ENCODE measurements at regions not wholly inside any gene's neighbourhood (a gene's known extent, or its start where the extent isn't known, plus 50 kb on each side); places are given as distances from the start of the nearest gene placed in this dataset.

DNA sequence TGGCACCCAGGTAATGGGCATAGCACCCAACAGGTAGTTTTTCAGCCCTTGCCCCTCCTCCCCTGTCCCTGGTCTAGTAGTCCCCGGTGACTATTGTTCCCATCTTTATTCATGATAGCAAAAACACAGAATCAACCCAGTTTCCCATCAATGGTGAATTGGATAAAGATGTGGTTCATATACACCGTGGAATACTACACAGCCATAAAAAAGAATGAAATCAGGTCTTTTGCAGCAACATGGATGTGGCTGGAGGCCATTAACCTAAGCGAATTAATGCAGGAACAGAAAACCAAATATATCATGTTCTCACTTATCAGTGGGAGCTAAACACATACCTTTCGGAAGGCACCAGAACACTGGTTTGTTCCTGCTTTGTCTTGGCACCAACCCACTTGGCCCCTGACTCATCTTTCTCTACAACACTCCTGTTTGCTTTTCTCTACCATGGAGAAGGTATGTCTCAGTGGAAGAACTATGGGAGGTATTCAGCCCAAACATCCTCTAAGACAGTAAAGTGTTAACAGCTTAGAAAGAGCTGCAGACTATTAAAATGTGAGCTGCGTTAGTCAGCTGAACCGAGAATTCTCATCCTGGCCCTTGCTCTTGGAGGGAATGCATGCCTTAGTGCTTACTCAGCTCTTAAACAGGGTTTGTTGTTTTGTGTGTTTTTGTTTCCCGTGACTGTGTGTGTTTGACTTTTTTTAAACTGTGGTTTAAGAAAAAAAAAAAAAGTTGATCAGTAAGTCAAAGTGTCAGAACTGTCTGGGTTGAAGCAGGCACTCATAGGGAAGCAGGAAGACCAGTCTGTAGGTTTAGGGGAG is 203.0 kb downstream of the TOMM20 start (continued):
- TF ChIP-seq ZNF670 (tag by site-specific recombination; IDR thresholded peaks at IDR 0.05; ENCODE audit: low read depth): no peak
- TF ChIP-seq ZNF626 (tag by site-specific recombination; IDR thresholded peaks at IDR 0.05): no peak
- no peak for TF ChIP-seq ZNF558 (tag by site-specific recombination; IDR thresholded peaks at IDR 0.05)
- no peak for TF ChIP-seq ZNF501 (tag by site-specific recombination; IDR thresholded peaks at IDR 0.05)
- TF ChIP-seq, protein P1, sequence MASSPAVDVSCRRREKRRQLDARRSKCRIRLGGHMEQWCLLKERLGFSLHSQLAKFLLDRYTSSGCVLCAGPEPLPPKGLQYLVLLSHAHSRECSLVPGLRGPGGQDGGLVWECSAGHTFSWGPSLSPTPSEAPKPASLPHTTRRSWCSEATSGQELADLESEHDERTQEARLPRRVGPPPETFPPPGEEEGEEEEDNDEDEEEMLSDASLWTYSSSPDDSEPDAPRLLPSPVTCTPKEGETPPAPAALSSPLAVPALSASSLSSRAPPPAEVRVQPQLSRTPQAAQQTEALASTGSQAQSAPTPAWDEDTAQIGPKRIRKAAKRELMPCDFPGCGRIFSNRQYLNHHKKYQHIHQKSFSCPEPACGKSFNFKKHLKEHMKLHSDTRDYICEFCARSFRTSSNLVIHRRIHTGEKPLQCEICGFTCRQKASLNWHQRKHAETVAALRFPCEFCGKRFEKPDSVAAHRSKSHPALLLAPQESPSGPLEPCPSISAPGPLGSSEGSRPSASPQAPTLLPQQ (tag by site-specific recombination; IDR thresholded peaks at IDR 0.05): peak; percentile 82
- TF ChIP-seq ZNF133 (tag by site-specific recombination; IDR thresholded peaks at IDR 0.05): no peak
- no peak for TF ChIP-seq ZNF239 (tag by site-specific recombination; IDR thresholded peaks at IDR 0.05)
- peak; percentile 39; the same call in 1 of the 2 replicates for TF ChIP-seq FEZF1 (tag by site-specific recombination; IDR thresholded peaks at IDR 0.05)
- no peak for TF ChIP-seq ZNF223 (tag by site-specific recombination; IDR thresholded peaks at IDR 0.05)
- TF ChIP-seq, protein P2, sequence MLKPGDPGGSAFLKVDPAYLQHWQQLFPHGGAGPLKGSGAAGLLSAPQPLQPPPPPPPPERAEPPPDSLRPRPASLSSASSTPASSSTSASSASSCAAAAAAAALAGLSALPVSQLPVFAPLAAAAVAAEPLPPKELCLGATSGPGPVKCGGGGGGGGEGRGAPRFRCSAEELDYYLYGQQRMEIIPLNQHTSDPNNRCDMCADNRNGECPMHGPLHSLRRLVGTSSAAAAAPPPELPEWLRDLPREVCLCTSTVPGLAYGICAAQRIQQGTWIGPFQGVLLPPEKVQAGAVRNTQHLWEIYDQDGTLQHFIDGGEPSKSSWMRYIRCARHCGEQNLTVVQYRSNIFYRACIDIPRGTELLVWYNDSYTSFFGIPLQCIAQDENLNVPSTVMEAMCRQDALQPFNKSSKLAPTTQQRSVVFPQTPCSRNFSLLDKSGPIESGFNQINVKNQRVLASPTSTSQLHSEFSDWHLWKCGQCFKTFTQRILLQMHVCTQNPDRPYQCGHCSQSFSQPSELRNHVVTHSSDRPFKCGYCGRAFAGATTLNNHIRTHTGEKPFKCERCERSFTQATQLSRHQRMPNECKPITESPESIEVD (tag by site-specific recombination; IDR thresholded peaks at IDR 0.05): peak; percentile 62; the same call in 1 of the 2 replicates
- TF ChIP-seq KLF8 (tag by site-specific recombination; IDR thresholded peaks at IDR 0.05): no peak
- TF ChIP-seq ZBTB1 (tag by site-specific recombination; IDR thresholded peaks at IDR 0.05): no peak
- no peak for TF ChIP-seq ZNF302 (tag by site-specific recombination; IDR thresholded peaks at IDR 0.05; ENCODE audit: low read depth)
- TF ChIP-seq SCRT2 (tag by site-specific recombination; IDR thresholded peaks at IDR 0.05): no peak; the same call in 1 of the 2 replicates
- TF ChIP-seq ZNF426 (tag by site-specific recombination; IDR thresholded peaks at IDR 0.05): no peak
- TF ChIP-seq KLF16 (tag by site-specific recombination; IDR thresholded peaks at IDR 0.05): no peak
- TF ChIP-seq ZNF132 (tag by site-specific recombination; IDR thresholded peaks at IDR 0.05; ENCODE audit: borderline replicate concordance): 0 out of 2 replicates have a peak, but pooled peaks have one; percentile 11
- no peak for TF ChIP-seq ZBTB17 (tag by site-specific recombination; IDR thresholded peaks at IDR 0.05)
- no peak for TF ChIP-seq ZNF19 (tag by site-specific recombination; IDR thresholded peaks at IDR 0.05; ENCODE audit: low read depth)
- TF ChIP-seq, protein P3, sequence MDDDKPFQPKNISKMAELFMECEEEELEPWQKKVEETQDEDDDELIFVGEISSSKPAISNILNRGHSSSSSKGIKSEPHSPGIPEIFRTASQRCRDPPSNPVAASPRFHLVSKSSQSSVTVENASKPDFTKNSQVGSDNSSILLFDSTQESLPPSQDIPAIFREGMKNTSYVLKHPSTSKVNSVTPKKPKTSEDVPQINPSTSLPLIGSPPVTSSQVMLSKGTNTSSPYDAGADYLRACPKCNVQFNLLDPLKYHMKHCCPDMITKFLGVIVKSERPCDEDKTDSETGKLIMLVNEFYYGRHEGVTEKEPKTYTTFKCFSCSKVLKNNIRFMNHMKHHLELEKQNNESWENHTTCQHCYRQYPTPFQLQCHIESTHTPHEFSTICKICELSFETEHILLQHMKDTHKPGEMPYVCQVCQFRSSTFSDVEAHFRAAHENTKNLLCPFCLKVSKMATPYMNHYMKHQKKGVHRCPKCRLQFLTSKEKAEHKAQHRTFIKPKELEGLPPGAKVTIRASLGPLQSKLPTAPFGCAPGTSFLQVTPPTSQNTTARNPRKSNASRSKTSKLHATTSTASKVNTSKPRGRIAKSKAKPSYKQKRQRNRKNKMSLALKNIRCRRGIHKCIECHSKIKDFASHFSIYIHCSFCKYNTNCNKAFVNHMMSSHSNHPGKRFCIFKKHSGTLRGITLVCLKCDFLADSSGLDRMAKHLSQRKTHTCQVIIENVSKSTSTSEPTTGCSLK (tag by site-specific recombination; IDR thresholded peaks at IDR 0.05): no peak
- no peak for TF ChIP-seq ZNF660 (tag by site-specific recombination; IDR thresholded peaks at IDR 0.05)
- TF ChIP-seq SETDB1 (IDR thresholded peaks at IDR 0.05; ENCODE audit: insufficient read length, low read length): peak; percentile 14
- no peak for TF ChIP-seq ZNF571 (tag by site-specific recombination; IDR thresholded peaks at IDR 0.05)
- TF ChIP-seq, protein P4, sequence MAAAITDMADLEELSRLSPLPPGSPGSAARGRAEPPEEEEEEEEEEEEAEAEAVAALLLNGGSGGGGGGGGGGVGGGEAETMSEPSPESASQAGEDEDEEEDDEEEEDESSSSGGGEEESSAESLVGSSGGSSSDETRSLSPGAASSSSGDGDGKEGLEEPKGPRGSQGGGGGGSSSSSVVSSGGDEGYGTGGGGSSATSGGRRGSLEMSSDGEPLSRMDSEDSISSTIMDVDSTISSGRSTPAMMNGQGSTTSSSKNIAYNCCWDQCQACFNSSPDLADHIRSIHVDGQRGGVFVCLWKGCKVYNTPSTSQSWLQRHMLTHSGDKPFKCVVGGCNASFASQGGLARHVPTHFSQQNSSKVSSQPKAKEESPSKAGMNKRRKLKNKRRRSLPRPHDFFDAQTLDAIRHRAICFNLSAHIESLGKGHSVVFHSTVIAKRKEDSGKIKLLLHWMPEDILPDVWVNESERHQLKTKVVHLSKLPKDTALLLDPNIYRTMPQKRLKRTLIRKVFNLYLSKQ (tag by site-specific recombination; IDR thresholded peaks at IDR 0.05; ENCODE audit: borderline replicate concordance): no peak
- TF ChIP-seq ZFP69B (tag by site-specific recombination; IDR thresholded peaks at IDR 0.05): 0 out of 2 replicates have a peak, but pooled peaks have one; percentile 24
- no peak for TF ChIP-seq ZNF658 (tag by site-specific recombination; IDR thresholded peaks at IDR 0.05)
- no peak for TF ChIP-seq HOXD13 (CRISPR knock-in tag; IDR thresholded peaks at IDR 0.05; ENCODE audit: borderline replicate concordance)
- TF ChIP-seq ZNF600 (tag by site-specific recombination; IDR thresholded peaks at IDR 0.05): no peak
- TF ChIP-seq ZFP41 (tag by site-specific recombination; IDR thresholded peaks at IDR 0.05; ENCODE audit: borderline replicate concordance): no peak
- no peak for TF ChIP-seq ZNF544 (tag by site-specific recombination; IDR thresholded peaks at IDR 0.05)
- no peak for TF ChIP-seq KLF9 (tag by site-specific recombination; IDR thresholded peaks at IDR 0.05; ENCODE audit: low read depth)
- no peak for TF ChIP-seq ZSCAN16 (tag by site-specific recombination; IDR thresholded peaks at IDR 0.05)
- TF ChIP-seq ZNF707 (tag by site-specific recombination; IDR thresholded peaks at IDR 0.05): no peak
- TF ChIP-seq, protein P5, sequence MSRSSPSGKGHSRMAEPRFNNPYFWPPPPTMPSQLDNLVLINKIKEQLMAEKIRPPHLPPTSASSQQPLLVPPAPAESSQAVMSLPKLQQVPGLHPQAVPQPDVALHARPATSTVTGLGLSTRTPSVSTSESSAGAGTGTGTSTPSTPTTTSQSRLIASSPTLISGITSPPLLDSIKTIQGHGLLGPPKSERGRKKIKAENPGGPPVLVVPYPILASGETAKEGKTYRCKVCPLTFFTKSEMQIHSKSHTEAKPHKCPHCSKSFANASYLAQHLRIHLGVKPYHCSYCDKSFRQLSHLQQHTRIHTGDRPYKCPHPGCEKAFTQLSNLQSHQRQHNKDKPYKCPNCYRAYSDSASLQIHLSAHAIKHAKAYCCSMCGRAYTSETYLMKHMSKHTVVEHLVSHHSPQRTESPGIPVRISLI (tag by site-specific recombination; IDR thresholded peaks at IDR 0.05): peak; percentile 86

All from HEK293 (cell line).